COLO829 (cell line): ENCODE measurements at regions not wholly inside any gene's neighbourhood (a gene's known extent, or its start where the extent isn't known, plus 50 kb on each side); places are given as distances from the start of the nearest gene placed in this dataset.
"Not testable (repeated sequence)": the region's sequence is repeated elsewhere in the genome, so short reads cannot be mapped to it uniquely, and the experiment has no call there.

Source experiments
- DNase-seq: peaks from one replicate; pipeline ENCODE4 v3.0.0; 2012; ENCODE audit warnings: low spot score

DNA sequence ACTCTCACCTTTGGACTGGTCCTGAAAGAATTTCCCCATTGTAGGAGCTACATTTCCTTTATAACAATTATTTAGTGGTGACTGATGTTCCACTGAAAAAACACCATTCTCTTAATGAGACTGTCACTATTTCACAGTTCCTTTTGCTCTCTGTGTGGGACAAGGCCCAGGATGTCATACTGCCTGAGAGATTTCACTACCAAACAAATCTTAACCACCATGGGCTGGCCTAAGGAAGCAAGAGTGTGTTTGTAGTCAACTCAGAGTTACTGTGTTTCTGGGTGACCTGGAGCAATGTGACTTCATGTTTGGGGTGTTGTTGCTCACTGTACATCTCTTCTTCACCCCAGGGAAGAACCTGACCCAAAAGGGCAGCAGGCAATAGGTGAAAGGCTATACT is 50.1 kb upstream of the ZNF608 start:
- DNase-seq = no peak

DNA sequence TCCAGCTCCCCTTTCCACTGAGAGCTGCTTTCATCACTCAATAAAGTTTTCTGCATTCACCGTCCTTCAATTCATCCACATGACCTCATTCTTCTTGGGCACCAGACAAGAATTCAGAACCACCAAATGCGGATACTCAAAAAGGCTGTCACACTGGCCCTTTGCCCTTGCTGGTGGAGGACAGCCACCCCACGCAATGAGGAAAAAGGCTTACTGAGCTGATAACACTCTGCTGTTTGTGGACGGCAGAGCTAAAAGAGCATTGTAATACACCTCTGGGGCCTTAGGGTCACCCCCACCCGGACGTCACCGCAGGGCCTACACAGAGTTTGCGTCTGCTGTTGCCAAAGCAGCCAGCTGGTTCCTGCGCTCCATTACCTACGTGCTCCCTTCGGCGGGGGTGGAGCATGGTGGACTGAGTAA is 51.2 kb upstream of the ZNF608 start:
- DNase-seq = no peak

DNA sequence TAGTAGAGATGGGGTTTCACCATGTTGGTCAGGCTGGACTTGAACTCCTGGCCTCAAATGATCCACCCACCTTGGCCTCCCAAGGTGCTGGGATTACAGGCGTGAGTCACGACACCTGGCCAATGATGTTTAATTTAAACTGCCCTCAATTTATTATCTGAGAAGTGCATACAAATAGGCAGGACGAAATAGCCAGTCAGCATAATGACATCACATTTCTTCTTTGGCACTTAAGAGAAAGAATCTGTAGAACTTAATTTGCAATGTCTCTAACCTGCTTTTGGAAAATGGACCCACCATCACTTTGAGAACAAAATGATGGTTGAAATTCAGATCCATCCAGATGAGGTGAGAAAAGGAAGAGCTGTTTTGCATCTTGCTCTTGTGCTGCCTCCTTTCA is 52.5 kb upstream of the ZNF608 start:
- DNase-seq = no peak

DNA sequence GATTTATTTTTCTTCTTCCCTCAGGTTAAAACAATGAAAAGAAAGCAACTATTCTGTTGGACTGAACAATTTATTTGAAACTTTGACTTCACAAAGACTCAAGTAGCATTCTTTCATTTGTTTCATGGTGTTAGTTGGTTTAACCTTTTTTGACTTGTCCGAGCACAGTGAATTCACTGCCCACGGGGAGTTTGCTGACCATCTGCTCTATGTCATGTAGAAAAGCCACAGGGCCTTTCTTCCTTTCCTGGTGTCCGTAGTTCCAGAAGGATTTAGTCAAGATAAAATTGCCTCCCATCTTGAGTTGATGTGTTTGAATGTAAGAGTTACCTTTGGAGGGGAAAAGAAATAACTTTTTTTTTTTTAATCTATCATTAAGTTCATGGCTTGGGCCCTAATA is 55.1 kb upstream of the ZNF608 start:
- no peak for DNase-seq

DNA sequence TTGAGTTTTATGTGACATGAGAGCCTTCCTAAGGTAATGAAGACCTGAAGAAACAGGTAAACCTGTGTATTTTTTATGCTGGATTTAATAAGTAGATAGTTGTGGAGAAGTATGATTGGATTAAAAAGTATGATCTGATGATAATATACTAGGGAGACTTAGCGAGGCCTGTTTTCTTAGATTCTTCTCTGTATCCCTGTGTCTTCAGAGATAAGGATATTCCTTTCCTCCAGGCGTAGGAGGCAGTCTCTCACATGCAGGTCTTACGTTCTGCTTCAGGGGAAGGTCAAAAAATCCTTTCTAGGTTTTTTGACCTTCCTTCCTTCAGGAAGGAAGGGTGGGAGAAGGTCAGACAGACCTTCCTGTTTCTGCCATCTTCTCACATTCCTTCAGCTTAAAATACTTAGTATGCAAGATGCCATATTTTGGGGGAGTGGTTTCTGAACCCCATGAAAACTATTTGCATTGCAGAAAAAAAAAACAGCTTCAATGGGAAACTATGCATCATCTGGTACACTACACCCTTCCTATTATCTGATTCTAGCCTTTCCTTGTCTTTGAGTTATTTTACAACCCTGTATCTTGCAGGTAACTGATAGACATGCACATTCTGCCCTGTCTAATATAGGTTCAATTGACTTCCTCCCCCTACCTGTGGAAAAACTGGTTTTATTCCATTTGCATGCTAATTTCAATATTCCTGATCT is 57.3 kb upstream of the ZNF608 start:
- DNase-seq = no peak

DNA sequence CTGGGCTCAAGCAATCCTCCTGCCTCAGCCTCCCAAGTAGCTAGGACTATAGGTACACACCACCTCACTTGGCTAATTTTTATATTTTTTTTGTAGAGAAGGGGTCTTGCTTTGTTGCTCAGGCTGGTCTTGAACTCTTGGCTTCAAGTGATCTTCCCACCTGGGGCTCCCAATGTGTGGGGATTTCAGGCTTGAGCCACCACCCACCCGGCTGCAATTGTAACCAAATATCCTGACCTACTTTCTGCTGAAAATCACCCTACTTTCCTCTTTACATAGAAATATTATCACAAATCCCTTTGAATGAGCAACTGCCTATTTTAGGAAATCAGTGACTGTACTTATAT is 59.6 kb upstream of the ZNF608 start:
- DNase-seq = no peak

DNA sequence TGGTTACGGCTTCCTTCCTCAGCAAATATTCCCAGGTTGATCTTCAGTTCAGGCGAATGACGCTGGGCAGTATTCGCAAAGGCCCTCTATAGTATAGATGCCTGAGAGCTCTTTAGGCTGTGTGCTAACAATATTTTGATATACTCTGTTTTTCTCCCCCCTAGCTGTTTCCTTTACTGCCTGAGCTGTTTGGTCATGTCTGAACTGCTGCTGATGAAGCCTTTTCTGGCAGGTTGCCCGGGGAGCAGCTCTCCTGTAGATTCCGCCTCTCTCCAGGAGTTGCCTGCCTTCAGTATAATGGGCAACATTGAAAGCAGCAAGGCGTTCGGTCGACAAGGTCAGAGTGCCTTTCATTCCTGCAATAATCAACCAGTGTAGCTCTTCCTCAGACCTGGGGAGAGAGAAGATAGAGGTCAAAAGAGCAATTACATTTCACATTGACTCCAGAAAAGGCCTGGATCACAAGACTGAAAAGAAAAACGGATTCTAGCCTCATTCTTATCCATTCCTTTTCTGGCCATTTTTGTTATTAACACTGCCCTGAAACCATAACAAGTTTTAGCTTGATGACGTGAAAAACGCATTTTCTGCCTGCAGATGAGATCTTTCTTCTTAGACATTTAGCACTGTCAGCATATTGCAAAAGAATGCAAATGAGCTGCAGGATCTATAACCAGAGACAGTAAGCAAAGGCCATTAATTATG is 60.1 kb upstream of the ZNF608 start:
- DNase-seq = peak; percentile 72

DNA sequence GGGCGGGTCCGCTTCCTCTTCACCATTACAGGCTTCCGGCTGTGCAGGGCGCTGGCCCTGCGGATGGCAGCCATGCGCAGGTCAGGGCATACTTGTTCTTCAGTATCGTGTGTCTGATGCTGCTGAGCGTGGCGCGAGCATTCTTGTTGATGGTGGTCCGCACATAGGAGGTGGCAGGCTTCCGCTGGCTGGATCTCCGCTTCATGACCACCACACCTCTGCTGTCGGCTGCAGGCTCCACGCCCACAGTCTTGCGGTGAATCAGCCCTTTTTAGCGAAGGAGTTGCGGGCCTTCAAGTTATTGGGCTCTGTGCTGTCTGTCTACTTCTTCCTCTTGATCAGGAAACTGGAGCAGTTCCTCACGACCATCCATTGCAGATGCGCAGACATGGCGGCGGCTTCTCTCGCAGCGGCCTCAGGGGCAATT is 62.4 kb upstream of the ZNF608 start:
- DNase-seq = no peak

DNA sequence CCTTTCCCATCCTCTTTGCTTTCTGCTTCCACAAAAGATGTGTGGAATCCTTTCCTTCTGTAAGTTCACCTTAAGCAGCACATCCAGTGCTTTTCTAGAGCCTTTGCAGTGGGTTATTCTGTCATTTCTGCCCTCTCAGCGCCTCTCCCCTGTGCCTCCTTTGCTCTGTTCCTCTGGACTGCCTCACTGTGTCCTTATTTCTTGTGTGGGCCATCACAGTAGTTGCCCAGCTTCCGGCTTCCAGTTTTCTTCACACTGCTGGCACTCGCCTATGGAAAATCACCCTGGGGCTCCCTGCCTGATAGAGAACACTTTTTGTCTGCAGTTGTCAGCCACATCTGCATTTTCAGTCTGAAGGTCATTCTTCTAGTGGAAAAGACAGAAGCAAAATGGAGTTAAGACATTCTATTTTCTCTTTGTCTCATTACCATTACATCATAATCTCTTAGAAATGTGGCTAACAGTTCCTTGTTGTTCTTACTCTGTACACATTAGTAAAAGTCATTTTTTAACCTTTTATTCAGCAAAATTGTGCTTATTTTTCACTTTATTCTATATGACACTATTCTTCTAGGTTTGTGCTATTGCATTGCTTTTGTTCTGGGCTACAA is 64.1 kb upstream of the ZNF608 start:
- no peak for DNase-seq

DNA sequence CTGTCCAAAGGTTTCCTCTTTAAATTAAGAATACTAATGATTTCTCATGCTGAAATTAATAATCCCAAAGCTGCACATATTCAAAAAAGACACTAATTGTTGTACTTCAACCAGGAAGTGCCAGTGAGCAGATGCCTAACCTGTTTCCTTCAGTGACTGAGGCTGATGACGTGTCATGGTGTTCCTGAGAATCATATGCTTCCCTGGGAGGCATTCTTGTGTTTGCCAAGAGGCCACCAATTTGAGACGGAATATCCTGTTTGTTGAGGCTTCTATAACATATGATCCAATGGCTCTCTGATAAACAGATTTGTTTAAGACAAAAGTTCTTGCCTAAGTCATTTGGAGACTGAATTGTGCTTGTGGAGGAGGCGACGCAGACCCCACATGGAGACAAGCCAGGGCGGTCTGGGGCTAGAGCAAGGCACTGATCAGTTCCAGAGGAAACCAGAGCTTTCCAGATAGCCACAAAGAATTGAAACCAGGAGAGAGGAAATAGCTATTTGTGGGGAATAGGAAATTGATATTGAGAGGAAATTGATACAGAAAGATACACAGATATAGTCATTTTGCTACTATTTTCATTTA is 66.4 kb upstream of the ZNF608 start:
- DNase-seq = no peak

DNA sequence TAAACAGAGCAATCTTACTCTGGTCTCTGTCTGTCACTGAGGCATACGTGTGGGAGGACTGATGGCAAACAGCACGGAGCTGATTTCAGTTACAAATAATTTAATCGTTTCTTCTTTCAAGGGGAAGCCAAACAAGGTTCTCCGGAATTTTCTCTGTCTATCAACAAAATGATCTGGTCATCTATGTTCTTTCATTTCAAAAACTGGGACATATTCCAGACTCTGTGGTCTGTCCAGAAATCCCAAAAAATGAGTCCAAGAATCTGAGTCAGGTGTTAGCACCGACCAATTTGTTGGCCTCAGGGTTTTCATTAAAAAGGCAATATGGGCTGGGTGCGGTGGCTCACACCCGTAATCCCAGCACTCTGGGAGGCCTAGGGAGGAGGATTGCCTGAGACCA is 69.9 kb upstream of the ZNF608 start:
- no peak for DNase-seq

DNA sequence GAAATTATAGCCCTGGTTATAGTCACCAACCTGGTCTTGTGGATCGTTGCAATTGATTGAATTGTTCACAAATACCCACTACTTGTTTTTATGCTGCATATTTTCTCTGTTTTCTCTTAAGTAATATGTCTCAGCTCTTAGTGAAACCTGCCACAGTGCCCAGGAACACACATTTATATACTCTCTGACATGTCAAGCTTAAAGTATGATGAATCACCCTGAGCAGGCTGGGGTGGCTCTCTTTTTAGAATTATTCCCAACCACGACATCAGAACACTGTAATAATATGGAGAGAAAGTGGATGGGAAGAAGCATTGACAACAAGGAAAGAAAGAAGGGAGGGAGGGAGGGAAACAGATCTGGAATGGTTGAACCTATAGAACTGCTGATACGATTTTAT is 72.8 kb upstream of the ZNF608 start:
- no peak for DNase-seq

DNA sequence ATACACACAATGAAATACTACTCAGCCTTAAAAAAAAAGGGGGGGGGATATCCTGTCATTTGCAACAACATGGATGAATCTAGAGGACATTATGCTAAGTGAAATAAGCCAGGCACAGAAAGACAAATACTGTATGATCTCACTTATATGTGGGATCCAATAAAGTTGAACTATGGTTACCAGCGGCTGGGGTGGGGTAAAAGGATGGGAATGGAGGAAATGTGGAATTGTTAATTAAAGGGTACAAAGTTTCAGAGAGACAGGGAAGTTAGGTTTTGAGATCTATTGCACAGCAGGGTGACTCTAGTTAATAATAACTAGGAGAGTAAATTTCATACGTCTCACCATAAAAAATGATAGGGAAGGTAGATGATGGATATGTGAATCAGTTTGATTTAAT is 76.2 kb upstream of the ZNF608 start:
- no peak for DNase-seq

DNA sequence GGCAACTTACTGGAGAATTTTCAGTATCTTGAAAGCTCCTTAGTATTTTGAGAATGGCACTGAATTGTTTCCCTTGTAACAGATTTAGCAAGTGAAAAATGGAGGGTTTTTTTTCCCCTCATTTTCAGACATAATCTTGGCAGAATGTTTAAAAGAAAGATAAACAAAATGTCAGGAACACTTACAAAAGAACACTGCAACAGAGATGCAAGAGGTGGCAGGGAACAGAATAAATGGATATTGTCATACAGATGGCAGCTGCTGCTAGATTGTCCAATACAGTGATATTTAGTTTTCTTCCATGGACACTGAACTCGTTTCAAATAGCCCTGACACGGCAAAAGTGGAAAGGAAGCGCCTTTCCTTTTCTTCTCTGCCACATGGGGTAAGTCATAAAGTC is 76.9 kb upstream of the ZNF608 start:
- no peak for DNase-seq

DNA sequence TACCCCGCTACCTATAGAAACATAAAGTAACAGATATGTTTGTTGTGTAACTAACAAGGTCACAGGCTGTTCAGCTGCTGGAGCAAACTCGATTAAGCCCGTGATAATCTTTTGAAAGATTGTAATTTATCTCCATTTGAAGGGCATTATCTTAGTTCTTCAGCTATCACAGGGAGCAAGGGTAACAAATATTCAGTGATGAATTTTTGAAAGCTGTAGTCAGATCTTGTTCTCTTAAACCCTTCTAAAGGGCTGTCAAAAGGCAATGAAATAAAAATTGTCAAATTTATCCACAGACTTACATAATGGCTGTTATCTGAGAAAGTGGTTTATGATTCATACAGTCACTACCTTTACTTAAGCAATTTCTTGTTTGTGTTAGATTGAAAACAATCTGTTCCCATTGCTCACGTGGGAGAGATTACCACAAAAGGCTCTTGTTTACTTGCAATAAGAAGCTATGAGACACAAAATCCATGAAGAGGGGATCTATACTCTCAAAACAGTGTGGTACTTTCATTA is 78.3 kb upstream of the ZNF608 start:
- peak; percentile 34 for DNase-seq

DNA sequence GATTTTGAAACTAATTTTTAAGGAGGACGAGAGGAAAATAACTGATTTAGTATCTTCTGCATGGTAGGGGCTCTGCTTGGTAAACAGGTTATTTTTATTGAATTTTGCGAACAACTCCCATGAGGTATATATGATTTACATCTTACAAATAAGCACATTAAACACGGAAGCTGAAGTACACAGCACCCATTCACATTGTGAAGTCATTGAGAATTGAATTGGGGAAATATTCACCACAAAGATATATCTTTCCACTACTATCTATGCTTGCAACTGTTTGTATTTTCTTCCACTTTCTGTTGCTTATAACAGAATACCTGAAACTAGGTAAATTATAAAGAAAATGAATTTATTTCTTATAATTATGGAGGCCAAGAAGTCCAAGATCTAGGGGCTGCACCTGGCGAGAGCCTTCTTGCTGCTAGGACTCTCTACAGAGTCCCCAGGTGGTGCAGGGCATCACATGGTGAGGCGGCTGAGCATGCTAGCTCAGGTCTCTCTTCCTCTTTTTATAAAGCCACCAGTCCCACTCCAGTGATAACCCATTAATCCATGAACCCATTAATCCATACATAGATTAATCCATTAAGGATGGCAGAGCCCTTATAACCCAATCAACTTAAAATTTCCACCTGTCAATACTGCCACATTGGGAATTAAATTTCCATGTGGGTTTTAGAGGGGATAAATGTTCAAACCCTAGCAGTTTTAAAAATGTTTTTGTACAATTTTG is 79.0 kb upstream of the ZNF608 start:
- no peak for DNase-seq

DNA sequence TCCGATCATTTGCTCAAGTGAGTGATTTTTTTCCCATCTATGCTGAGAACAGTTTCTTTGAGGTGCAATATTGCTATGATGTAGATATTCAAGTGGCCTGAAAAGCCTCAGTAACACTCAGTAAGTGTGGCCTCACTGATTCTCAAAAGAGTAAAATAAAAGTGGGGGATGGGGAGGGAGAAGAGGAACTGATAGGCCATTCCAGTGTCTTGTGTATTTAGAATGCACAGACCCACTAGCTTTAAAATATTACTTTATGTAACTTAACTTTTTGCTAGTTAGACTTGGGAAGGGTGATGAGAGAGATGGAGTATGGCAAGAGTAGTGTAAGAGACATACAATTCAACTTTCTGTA is 79.5 kb upstream of the ZNF608 start:
- DNase-seq = no peak

DNA sequence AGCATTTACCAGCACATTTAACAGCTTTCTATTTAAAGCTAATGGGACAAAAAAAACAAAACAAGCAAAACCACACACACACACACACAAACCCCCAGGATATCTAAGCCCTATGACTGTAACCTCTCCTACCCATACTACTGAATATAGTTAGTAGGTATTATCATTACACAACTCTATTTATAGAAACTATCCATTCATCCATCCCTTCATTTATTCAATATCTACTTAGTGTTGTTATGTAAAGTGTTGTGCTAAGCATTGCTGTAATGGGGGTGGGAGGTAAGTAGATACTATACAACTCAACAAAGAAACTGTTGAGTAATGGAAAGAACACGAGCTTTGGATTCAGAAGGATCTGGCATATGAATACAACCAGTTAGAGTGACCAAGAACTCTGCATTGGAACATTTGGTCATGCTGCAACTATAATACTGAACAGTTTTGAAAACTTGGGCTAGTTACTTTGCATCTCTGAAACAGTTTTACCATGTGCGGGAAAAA is 82.3 kb upstream of the ZNF608 start:
- DNase-seq = no peak

DNA sequence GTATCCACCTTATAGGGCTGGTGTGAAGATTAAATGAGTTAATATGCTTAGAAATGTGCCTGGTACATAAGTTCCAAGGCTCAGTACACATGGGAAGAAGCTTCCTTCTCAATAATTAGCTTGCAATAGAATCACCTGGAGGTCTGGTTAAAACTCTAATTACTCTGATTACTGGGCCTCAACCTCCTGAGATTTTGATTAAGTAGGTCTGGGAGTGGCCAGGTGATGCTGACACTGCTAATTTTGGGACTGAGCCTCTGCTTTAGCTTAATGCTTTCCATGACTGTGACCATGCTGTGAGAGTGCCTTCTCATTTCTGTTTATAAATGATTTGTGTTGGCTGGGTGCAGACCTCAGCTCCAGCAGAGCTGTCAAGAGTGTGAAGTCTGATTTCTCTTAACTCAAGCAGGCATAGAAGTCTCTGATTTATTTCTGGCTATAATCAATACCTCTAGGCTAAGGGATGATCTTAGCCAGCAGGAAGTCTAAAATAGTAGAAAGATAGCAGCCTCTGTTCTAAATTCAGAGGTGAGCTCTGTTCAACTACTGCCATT is 85.3 kb upstream of the ZNF608 start:
- no peak for DNase-seq

DNA sequence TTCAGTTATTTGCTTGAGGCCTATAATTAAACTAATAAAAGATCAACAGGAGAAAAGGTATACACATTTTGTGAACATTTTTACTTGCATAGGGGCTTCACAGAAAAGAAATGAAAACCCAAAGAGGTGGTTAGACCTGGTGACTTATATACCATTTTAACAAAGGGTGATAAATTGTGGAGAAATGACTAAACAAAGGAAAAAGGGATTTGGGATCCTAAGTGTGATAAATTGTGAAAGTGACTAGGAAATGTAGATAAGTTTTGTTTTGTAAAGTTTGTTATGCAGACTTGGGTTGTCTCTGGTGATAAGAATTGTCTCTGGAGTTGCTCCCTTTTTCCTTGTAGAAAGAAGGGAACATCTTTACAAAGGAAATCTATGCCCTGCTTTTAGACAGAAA is 86.1 kb upstream of the ZNF608 start:
- no peak for DNase-seq

DNA sequence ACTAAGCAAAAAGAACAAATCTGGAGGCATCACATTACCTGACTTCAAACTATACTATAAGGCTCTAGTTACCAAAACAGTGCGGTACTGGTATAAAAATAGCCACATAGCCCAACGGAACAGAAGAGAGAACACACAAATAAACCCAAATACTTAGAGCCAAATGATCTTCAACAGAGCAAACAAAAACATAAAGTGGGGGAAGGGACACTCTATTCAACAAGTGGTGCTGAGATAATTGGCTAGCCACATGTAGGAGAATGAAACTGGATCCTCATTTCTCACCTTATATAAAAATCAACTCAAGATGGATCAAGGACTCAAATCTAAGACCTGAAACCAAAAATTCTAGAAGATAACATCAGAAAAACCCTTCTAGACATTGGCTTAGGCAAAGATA is 89.9 kb upstream of the ZNF608 start:
- DNase-seq = not testable (repeated sequence)
